ENCODE measurements at regions not wholly inside any gene's neighbourhood (a gene's known extent, or its start where the extent isn't known, plus 50 kb on each side); places are given as distances from the start of the nearest gene placed in this dataset.
"Not testable (repeated sequence)": the region's sequence is repeated elsewhere in the genome, so short reads cannot be mapped to it uniquely, and the experiment has no call there.

- DNase-seq (ENCODE audit: extremely low read depth, low read depth): no peak
Observed at GRCh38 chr12:31895449-31896150, 63.6 kb upstream of the RESF1 start.

DNA sequence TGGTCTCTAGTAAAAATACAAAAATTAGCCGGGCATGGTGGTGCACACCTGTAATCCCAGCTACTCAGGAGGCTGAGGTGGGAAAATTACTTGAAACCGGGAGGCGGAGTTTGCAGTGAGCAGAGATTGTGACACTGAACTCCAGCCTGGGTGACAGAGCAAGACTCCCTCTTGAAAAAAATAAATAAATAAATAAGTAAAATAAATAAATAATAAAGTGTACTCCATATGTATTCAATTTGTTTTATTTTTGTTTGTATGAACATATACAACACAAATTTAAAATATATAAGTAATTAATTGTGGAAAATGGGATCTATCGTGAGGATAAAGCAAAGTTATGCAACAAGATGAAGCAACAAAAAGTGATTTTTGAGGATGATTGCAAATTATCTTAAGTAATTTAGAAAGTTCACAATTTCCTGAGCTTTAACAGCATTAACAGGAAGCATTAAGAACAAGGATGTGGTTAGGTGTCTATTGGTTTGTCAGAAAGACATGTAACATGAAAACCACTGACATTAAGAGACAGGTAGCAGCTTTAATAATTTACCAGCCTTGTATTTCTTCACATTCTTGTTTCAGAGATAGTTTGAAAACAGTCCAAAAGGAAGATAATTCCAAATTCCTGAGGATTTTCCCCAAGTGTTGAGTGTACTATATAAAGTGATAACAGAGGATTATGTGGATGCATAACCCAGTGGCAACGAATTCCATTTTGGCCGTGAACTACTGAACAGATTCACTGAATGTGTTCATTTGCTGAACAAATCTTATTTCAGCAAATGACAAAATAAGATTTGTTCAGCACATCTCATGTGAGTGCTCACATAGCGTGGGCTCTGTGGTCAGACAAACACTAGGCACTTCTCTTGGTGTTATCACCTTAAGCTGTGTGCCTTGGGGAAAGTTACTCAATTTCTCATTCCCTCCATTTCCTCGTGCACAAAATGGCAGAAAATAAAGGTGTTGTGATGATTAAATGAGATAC lies 68.6 kb upstream of the RESF1 start:
- TF ChIP-seq, protein P1, sequence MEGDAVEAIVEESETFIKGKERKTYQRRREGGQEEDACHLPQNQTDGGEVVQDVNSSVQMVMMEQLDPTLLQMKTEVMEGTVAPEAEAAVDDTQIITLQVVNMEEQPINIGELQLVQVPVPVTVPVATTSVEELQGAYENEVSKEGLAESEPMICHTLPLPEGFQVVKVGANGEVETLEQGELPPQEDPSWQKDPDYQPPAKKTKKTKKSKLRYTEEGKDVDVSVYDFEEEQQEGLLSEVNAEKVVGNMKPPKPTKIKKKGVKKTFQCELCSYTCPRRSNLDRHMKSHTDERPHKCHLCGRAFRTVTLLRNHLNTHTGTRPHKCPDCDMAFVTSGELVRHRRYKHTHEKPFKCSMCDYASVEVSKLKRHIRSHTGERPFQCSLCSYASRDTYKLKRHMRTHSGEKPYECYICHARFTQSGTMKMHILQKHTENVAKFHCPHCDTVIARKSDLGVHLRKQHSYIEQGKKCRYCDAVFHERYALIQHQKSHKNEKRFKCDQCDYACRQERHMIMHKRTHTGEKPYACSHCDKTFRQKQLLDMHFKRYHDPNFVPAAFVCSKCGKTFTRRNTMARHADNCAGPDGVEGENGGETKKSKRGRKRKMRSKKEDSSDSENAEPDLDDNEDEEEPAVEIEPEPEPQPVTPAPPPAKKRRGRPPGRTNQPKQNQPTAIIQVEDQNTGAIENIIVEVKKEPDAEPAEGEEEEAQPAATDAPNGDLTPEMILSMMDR (IDR thresholded peaks at IDR 0.05; ENCODE audit: low read depth, low read length): no peak
- no peak for DNase-seq (ENCODE audit: extremely low read depth, low read depth)

More at GRCh38 chr12:31895449-31896150, 63.6 kb upstream of the RESF1 start:
- TF ChIP-seq, protein P1 (IDR thresholded peaks at IDR 0.05; ENCODE audit: low read depth, low read length): no peak

GRCh38 chr12:31887109-31887811 lies 72.0 kb upstream of the RESF1 start:
- TF ChIP-seq, protein P1 (IDR thresholded peaks at IDR 0.05; ENCODE audit: low read depth, low read length): no peak
- DNase-seq (ENCODE audit: extremely low read depth, low read depth): no peak

DNA sequence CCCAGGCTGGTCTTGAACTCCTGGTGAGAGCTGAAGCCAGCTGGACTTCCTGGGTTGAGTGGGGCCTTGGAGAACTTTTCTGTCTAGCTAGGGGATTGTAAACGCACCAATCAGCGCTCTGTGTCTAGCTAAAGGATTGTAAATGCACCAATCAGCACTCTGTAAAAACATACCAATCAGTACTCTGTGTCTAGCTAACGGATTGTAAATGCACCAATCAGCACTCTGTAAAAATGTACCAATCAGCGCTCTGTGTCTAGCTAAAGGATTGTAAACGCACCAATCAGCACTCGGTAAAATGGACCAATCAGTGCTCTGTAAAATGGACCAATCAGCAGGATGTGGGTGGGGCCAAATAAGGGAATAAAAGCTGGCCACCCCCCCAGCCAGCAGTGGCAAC lies 76.5 kb upstream of the RESF1 start:
- not testable (repeated sequence) for DNase-seq (ENCODE audit: extremely low read depth, low read depth)

DNA sequence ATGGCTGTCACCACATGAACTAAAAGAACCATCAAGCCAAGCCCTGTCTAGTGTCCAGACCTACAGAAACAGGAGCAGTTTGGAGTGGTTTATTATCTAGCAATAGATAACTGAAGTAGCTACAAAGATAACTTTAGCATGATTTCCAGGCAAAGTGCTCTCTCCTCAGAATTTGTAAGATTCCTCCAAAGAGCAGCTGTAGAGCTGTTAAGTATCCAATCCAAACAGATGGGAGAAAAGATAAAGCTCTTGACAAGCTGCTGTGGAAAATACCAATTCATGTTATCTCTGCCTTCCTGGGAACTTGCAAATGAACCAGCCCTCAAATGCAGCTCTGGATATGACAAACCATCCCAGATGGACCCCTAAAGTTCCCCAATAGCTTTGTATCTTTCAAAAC lies 78.9 kb upstream of the RESF1 start:
- DNase-seq (ENCODE audit: extremely low read depth, low read depth): no peak
- TF ChIP-seq, protein P1 (IDR thresholded peaks at IDR 0.05; ENCODE audit: low read depth, low read length): no peak

DNA sequence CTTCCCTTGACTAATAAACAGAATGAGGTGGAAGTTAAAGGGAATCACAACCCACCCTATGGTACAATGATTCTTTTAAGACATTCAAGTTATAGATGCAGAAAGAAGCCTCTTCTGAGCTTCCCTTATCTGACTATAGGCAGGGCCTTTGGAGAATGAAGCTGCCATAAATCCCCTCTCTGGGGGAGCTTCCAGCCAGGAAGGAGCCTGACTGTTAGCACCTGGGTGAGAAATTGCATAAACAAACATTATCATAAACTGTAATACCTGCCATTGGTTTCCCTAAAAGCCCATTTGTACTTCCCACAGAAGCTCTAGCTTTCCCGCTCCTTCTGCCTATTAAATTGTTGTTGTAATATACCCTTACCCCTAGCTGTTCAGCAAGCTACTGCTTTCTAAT lies 81.3 kb upstream of the RESF1 start:
- TF ChIP-seq, protein P1 (IDR thresholded peaks at IDR 0.05; ENCODE audit: low read depth, low read length): no peak
- no peak for DNase-seq (ENCODE audit: extremely low read depth, low read depth)

DNA sequence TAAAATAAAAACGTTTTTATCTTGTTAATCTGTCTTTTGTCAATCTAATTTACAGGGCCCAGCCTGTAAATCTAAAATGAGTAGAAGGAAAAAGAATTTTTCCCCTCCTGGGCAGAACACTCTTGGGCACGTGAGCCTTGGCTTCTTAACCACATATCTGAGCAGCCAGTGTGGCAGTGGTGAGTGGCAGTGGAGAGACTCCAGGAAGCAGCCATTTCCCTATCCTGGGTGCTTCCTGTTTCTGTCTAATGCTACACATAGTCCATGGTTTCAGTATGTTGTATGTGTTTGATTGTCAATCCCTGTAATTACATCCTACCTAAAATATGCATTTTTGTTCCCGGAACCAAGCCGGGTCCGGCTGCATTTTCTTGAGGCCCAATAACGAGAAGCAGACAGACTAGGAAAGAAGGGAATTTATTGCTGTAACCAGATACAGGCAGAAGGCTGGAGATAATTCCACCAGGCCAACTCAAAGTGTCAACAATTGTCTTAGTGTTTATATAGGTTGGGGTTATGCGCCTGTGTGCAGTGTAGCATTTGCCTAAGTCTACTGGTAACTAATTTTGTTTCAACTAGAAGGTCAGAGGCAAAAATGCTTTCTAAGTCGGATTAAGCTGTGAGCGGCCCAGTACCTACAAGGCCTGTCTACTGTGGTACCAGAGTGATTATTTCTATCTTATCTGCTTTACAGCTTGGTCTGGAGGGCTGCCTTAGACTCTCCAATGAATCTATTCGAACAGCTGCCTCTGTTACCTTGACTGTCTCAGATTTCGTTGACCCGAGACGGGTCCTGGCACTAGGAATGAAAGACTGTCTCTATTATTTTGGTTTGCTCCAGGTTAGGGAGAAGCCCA lies 82.4 kb upstream of the RESF1 start:
- TF ChIP-seq, protein P1 (IDR thresholded peaks at IDR 0.05; ENCODE audit: low read depth, low read length): no peak
- DNase-seq (ENCODE audit: extremely low read depth, low read depth): no peak

Data from AG09319 (cell line).